Hematopoietic multipotent progenitor cell treated with erythropoietin and hydrocortisone succinate and interleukin-3 and kit ligand, for 4 days (in vitro differentiated cells): ENCODE measurements at regions not wholly inside any gene's neighbourhood (a gene's known extent, or its start where the extent isn't known, plus 50 kb on each side); places are given as distances from the start of the nearest gene placed in this dataset.
A peak's percentile ranks its signal among the peaks of the same experiment; 100 is the strongest.

Source experiments
- DNase-seq: peaks from one replicate; pipeline ENCODE4 v3.0.0-alpha.2; 2015

- no peak for DNase-seq
These were observed 422.2 kb downstream of the KLF5 start for GRCh38 chr13:73480779-73481559.

GRCh38 chr13:73479856-73480255, 421.1 kb downstream of the KLF5 start:
- DNase-seq, result no peak

DNA sequence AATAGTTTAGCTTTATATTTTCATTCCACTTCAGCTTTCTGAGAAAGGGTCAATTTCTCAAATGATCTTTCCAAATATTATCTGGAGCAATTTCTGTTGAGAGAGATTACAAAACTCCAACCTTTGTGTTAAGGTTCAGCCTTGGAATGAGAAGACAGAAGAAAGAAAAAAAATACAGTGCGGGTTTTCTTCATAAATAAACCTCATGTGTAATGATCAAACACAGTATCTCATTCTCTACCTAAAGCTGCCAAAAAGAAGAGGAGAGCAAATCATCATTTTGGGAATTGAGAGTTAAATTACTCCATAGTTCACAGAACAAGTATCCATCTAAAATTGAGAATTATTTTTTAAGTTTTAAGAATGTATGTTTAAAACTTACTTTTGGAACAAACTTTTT, 420.5 kb downstream of the KLF5 start:
- no peak for DNase-seq

GRCh38 chr13:73477441-73477840, 418.6 kb downstream of the KLF5 start:
- no peak for DNase-seq

DNA sequence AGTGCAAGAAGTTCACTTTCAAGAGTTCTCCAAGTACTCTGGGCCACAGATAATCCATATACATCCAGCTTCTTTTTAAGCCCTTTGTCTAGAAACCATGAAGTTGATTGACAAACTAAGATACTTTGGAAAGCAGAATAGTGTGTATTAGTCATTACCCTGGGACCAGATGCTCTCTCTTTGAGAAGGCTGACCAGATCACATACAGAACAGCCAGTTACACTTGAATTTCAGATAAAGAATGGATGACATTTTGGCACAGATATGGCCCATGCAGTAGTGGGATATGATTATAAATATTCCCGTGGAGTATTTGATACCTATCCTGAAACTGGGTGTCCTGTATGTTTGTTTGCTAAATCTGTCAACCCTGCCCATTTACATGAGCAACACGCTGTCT, 414.2 kb downstream of the KLF5 start:
- no peak for DNase-seq

- DNase-seq, result no peak
These were observed 408.3 kb downstream of the KLF5 start for GRCh38 chr13:73467125-73467524.

DNA sequence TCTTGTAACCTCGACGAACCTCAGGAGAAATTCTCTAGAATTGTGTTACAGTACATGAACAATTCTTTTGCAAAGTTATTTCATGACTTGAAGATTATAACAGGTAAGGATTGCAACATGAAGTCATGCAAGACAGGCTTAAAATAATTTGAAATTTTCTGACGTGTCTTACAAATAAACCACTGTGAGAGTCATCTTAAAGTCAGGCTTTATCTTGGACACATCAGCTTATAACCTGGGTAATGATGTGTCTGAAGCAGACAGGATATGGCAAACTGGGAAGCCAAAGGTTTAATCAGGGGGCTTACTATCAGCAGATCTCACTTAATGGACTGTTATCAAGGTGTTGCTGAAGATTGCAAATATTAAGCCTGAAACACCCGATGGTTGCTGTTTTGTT, 407.8 kb downstream of the KLF5 start:
- DNase-seq, result no peak

- peak; percentile 90 for DNase-seq
These were observed 406.8 kb downstream of the KLF5 start for GRCh38 chr13:73465617-73465971.

DNA sequence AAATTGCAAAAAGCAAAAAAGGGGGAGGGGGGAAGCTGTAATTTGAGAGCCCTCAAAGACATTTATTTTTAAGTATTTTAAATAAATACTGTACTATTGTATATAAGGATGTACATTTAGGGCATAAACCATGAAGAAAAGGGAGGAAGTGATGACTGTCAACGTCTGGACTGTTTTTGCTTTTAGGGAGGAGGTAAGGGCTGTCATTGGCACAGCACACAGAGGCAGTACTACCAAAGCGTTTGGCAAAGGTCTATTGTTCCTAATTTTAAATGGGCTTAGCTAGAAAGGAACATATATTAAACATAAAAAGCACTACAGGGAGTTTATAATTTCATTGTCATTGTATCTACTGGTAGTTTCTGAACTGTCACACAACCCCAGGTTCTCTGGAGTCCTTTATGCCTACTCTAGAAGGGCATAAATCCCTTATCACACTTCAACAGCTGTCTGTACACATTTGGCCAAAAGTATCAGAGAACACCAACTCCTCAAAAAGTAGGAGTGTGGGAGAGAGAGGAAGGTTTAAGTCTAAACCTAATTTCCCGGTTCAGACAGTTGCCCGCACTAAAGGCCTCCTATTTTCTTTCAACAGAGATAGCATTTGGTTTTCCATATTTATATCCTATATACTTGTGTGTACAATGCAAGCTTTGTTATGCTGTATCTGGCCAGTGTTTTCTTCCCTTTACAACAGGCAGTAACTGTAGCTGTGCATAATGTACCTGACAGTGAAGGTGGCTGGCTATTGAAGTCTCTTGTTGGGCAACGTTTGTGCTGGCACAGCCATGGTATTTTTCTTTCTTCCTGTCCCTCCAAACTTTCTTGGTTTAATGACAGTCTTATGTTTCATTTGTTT, 406.2 kb downstream of the KLF5 start:
- DNase-seq, result peak; percentile 89

DNA sequence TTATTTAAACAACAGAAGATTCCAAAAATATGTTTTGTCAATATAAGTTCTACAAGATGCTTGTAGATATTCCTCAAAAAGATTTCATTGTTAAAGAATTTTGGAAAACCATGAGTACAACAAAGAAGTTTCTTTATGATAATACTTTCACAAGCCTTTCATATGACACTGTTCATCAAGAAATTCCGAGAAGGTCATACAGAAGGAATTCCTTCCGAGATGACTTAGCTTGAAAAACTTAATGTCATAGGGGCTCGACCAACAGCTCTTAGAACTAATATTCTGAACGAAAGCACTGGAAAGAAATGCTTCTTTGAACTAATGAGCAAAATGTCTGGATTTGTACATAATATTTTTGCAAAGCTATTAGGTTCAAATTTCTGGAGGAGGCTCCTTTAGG, 403.4 kb downstream of the KLF5 start:
- DNase-seq, result no peak

DNA sequence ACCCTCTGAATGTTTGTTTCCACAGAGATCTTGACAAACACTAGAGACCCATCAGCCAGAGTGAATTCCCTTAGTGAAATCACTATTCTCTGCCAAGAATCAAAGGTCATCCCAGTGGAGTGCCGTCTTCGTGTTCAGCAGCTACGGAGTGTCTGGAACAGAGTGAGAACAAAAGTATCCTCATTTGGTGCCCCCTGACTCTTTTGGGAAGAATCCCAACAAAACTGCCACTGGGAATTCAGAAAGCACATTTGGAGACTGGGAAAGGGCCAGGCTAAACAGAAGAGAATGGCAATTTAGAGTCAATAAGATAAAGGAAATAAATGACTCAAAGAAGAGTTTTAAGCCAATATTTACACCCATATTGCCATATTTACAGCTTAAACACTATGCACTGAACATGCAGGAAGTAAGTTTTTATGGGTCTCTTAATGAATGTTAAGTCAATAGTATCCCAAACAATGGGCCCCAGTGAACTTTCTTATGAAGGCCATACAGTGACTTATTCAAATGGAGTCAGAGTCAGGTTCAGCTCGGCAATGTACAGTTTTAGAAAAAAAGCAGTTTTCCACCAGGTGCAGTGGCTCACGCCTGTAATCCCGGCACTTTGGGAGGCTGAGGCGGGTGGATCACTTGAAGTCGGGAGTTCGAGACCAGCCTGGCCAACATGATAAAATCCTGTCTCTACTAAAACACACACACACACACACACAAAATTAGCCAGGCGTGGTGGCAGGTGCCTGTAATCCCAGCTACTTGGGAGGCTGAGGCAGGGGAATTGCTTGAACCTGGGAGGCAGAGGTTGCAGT, 392.6 kb downstream of the KLF5 start:
- no peak for DNase-seq

DNA sequence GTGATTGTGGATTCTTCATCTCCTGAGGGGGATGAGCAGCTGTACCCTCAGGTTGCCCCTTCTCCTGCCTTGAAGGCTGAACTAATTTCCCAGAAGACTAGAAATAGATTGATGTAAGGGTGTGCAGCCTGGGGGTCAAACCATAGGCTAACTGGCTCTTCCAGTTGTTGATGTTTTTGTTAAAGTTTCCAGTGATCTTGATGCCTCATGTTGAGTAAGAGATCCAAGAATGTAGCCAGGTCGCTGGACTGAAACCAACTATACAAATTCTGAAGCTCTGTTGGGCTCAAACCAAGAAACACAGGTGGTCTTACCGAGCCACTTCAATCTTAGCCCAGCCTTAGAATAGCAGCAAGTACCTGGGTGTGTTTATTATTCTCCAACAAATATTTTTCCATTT, 391.8 kb downstream of the KLF5 start:
- DNase-seq, result no peak

DNA sequence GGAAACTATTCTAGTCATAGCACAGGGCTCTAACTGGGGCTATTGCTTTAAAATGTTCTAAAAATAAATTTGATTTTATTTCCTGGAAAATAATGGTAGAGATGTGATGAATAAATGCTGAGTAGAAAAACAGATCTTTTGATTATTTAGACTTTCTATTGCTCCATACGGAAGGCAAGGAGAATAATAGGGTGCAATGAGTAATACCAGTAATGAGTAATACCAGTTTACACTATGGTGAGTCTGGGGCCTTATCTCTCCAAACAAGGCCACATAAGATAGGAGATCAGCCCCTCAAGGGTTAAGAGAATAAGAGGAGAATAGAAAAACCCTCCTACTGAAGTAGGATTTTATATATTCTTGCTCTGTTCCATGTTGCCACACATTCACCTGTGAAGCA, 390.4 kb downstream of the KLF5 start:
- DNase-seq, result no peak

- DNase-seq, result peak; percentile 35
These were observed 381.6 kb downstream of the KLF5 start for GRCh38 chr13:73440296-73440895.

GRCh38 chr13:73433890-73434289, 375.1 kb downstream of the KLF5 start:
- DNase-seq, result peak; percentile 12

DNA sequence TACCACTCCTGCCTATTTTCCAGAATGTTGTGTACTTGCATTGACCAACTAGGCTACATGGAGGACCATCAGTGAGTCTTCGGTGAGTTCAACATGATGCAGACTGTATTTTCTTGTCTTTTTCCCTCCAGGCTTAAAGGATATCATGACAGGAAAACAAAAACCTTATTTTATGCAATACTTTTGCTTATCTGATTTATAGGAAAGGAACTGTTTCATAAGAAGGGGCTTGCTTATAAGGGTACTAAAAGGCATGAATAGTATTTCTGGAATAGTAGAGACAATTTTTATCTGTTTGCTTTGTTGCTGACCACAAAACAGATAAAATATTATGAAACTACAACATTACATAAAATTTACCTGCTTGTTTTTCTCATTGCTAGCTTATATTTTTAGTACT, 374.7 kb downstream of the KLF5 start:
- peak; percentile 43 for DNase-seq

GRCh38 chr13:73429701-73430100, 370.9 kb downstream of the KLF5 start:
- no peak for DNase-seq

DNA sequence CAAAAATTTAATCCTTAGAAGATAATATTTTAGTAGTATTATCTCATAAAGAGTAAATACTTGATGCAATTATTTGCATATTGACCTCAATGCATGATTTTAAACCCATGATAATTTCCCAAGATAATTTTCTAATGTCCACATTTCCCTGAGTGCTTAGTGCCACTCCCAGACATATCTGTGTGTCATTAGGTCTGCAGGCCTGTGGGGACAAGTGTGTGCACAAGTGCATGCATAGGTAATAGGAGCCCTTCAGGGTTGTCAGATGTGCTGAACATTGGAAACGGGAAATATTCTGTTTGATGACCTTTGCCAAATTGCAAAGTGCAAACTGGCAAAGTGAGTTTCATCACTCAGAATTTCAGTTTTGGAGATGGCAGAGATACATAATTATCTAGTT, 369.9 kb downstream of the KLF5 start:
- DNase-seq, result no peak

DNA sequence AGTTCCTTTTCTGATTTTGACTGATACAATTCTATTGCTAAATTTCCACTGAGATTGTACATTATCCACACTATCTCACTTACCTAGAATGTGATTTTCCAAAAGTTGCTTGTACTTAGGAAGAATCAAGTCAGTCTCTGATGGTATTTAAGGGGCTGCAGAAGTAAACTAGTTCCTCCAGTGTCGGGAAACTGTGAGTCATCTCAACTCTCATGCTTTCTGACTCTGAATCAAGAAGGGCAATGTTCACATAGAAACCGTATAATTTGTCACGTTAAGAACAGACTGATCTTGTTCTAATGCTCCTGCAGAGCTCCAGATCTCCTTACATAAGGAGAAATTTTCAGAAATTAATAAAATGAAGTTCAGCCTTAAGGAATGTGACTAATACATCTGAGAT, 369.3 kb downstream of the KLF5 start:
- DNase-seq, result no peak

GRCh38 chr13:73422973-73423372, 364.2 kb downstream of the KLF5 start:
- DNase-seq, result no peak

DNA sequence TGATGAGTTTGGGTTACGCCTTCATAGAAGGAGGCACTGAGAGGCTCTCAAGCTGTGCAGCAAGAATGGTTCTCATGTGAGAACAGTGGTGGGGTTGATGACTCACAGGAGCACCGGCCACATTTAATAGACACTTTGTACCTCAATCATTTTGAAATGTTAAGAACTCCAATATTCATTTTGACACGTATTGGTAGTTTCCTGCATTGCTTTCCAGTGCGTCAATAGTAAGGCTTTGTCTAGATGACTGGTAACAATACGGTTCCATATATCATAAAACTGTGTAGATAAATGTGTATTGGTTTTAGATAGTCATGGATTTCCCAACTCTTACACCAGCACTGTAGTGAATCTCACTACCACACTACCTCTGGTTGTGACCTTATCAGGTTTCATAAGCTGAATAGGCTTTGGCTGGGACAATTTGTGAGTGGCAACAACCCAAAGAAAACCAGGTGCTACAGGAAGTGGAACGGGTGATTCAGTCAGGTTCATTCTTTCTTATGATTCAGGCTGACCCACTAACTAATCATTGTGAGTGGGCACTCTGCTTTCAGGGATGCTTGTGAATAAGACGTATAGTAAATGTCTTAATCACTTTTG, 362.6 kb downstream of the KLF5 start:
- no peak for DNase-seq

DNA sequence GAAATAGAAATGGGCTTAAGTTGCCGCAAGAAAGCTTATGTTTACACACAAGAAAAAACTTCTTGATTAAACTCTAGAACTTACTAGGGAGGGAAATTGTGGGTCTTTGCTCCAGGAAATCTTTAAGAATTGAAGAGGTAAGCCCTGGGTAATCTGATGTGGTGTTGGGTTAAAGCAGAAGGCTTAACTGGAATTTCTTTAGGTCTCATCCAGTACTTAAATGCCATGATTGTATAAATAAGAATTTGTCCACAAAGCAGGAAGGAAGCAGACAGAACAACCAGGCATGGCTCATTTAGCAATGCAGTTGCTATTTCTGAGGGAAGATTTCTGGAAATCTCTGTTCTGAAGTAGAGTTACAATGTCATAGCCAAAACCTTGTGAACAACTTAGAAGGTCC, 360.4 kb downstream of the KLF5 start:
- no peak for DNase-seq
